SK-N-MC (cell line): ENCODE measurements at regions not wholly inside any gene's neighbourhood (a gene's known extent, or its start where the extent isn't known, plus 50 kb on each side); places are given as distances from the start of the nearest gene placed in this dataset.

Source experiments
- DNase-seq: peaks from one replicate; pipeline ENCODE4 v3.0.0-alpha.2; 2011; ENCODE audit warnings: low read depth, low spot score
- H3K27ac ChIP-seq: fragments of 200-600 bp; sonication (generic); 2 replicates; pipeline ENCODE4 v1.5.1; 2016; ENCODE audit warnings: mixed run types
- H3K36me3 ChIP-seq: fragments of 200-600 bp; sonication (generic); 2 replicates; pipeline ENCODE4 v1.6.1; 2017; ENCODE audit warnings: antibody characterized with exemption, low read length, mixed read lengths; ENCODE audit not compliant: insufficient read depth
- H3K4me3 ChIP-seq: fragments of 200-600 bp; sonication (generic); 2 replicates; pipeline ENCODE4 v1.5.1; 2016
- H3K9ac ChIP-seq: fragments of 200-600 bp; sonication (generic); 2 replicates; pipeline ENCODE4 v1.8.0; 2017; ENCODE audit warnings: mixed run types, mixed read lengths; ENCODE audit not compliant: insufficient read length
- H3K9me3 ChIP-seq: fragments of 200-600 bp; sonication (generic); 2 replicates; pipeline ENCODE4 v1.6.1; 2017; ENCODE audit warnings: low read depth, mild to moderate bottlenecking, antibody characterized with exemption, low read length, moderate library complexity, mixed read lengths
- EZH2 ChIP-seq: fragments of 200-600 bp; sonication (generic); IDR thresholded peaks from one replicate; pipeline ENCODE4 v1.6.1; 2017; ENCODE audit warnings: antibody characterized with exemption
- FOXP2 ChIP-seq: optimal IDR thresholded peaks from 2 replicates; pipeline ENCODE3; 2011; ENCODE audit warnings: mild to moderate bottlenecking, moderate library complexity; ENCODE audit not compliant: insufficient read depth; ENCODE audit errors: extremely low read length, control extremely low read depth
- POLR2AphosphoS5 ChIP-seq: IDR thresholded peaks from 2 replicates; pipeline ENCODE4 v1.6.1; 2012; ENCODE audit warnings: mild to moderate bottlenecking, low read depth, low read length, borderline replicate concordance

DNA sequence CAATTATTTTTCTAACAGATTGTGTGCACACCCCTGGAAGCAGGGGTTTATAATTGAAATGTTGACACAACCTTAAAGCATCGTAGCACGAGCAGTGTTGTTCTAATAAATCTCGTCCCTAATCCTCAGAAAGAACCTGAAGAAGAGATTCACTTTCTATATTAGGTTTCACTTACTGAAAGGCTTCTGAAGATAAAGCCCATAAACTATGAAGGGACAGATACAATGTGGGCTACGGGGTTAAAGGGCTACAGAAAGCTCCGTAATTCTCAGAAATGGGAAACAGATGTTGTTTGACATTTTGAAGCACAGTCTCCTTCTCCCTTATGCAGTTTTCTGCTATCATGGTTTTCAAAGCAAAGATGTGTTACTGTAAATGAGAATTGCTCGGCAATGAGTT lies 479.6 kb downstream of the GATA3 start:
- Histone ChIP-seq H3K9ac (no peak overlapping the region), H3K27ac (no peak overlapping the region), H3K36me3 (no peaks in the 10 kb centered on the region), H3K4me3 (no peak overlapping the region), H3K9me3 (no peaks in the 10 kb centered on the region)
- TF ChIP-seq EZH2 (no peak), POLR2AphosphoS5 (no peak), FOXP2 (no peak)
- no peak for DNase-seq

DNA sequence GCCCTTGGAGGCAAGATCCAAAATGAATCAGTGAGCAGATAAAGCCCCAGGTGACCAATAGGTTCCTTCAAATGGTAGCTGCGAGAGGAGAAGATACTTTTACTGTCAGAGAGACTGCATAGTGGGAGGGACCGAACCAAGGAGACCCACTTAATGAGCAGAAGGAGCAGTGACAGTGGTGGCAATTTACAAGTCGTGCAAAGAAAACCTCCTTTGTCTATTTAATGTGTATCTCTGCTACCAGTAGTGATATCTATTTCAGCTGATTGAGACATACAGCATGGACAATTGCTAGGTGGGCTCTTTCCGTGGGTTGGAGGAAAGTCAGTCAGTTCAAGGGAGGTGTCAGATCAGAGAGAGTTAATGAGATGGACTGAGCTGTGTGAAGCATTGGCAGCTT lies 480.4 kb downstream of the GATA3 start:
- no peak overlapping the region for H3K4me3 ChIP-seq
- DNase-seq, result no peak
- H3K27ac ChIP-seq, result no peak overlapping the region
- no peaks in the 10 kb centered on the region for H3K9me3 ChIP-seq
- no peak for TF ChIP-seq FOXP2
- no peak for TF ChIP-seq EZH2
- TF ChIP-seq POLR2AphosphoS5, result no peak
- no peak overlapping the region for H3K9ac ChIP-seq
- no peaks in the 10 kb centered on the region for H3K36me3 ChIP-seq

DNA sequence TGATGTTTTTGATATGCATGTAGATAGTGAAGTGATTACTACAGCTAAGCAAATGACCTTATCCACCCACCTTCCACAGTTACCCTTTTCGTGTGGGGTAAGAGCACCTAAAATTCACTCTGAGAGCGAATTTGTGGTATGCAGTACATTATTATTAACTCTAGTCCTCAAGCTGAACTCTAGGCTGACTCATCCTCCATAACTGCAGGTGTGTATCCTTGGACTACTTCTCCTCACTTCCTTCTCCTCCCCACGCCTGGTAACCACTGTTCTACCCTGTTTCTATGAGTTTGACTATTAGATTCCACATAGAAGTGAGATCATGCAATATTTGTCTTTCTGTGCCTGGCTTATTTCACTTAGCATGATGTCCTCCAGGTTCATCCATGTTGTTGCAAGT lies 484.6 kb downstream of the GATA3 start:
- H3K9me3 ChIP-seq, result no peaks in the 10 kb centered on the region
- no peak overlapping the region for H3K27ac ChIP-seq
- no peaks in the 10 kb centered on the region for H3K36me3 ChIP-seq
- H3K9ac ChIP-seq, result no peak overlapping the region
- no peak for DNase-seq
- no peak for TF ChIP-seq FOXP2
- TF ChIP-seq POLR2AphosphoS5, result no peak
- TF ChIP-seq EZH2, result no peak
- H3K4me3 ChIP-seq, result no peak overlapping the region

DNA sequence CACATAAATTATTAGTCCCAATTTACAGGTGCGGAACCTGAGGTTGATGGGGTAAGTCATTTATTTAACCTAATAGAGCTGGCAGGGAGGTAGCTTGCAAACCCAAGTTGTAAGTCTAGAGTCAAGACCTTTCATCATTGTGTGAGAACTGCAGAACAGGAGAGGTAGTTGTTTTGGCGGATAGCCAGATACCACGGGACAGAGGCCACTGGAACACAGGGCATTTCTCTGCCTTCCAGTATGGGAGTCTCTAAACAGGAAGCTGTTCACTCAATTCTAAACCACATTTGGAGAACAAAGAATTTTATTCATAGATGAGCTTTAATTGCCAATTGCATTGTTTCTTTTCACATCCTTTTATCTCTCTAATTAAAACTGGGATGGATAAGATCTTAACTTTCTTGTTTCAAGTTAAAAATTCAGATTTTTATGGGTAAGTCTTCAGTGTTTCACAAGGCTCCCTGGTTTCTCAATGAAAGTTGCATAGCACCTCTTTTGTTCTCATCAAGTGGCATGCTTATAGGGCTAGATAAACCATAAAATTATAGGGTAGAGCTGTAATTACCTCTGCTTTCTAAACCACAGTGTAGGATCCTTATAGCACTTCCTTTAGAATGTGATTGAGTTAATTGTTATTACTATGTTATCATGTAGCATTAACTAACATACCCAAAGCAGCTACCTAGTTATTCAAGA lies 489.0 kb downstream of the GATA3 start:
- Histone ChIP-seq H3K36me3 (no peaks in the 10 kb centered on the region), H3K9me3 (no peaks in the 10 kb centered on the region), H3K27ac (no peak overlapping the region), H3K4me3 (no peak overlapping the region), H3K9ac (no peak overlapping the region)
- no peak for DNase-seq
- no peak for TF ChIP-seq POLR2AphosphoS5
- TF ChIP-seq FOXP2, result no peak
- TF ChIP-seq EZH2, result no peak

DNA sequence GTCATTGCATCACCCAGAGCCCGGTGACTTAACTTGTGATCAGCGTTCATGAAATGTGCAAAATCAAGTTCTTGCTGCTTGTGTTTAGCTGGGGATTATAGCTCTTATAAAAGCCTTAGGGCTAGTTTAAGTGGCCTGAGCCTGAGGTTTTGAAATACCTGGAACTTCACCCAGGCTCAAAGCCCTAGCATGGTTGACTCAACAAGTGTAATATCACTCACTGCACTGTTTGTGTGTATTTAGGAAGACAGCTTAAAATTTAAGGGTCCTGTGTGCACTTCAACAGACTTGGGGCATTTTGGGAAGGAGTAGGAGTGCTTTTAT lies 489.5 kb downstream of the GATA3 start:
- H3K27ac ChIP-seq, result no peak overlapping the region
- no peaks in the 10 kb centered on the region for H3K36me3 ChIP-seq
- H3K9ac ChIP-seq, result no peak overlapping the region
- H3K4me3 ChIP-seq, result no peak overlapping the region
- TF ChIP-seq FOXP2, result no peak
- no peak for TF ChIP-seq POLR2AphosphoS5
- no peak for TF ChIP-seq EZH2
- no peaks in the 10 kb centered on the region for H3K9me3 ChIP-seq
- no peak for DNase-seq

DNA sequence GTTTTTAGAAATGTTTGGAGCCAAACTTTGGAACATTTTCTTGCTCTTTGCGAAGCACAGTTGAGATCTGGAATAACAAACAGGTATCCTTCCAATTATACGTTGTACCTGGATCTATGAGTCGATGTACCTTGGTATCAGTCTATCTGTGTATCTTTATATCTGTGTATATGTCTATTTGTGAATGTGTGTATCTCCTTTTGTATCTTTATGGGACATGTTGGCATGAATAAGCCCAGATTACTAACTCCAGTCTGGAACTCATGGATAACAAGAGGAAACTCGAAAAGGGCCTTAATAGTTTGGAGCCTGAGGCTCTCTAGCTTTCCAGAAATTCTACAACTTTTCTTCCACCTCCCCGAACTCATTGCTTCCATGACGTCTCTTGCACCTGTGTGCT lies 490.0 kb downstream of the GATA3 start:
- Histone ChIP-seq H3K36me3 (no peaks in the 10 kb centered on the region), H3K9me3 (no peaks in the 10 kb centered on the region), H3K4me3 (no peak overlapping the region), H3K27ac (no peak overlapping the region), H3K9ac (no peak overlapping the region)
- TF ChIP-seq EZH2 (no peak), FOXP2 (no peak), POLR2AphosphoS5 (no peak)
- no peak for DNase-seq

DNA sequence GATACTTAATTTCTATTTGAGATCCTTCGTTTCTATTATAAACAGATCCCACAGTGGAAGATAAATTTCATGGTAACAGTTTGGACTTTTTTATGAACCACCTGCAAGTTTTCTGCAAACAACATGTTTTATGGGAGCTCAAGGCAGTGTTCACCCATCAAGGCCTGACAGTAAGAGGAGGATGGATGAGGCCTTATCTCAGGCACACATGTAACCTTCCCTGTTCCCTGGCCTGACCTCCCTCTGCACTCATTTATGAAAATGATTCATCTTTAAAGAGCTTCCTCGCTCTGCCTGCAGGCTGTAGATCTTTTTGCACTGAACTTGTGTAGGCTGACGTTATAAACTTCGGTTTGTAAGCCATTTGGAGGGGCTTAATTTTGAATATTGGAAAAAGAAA lies 500.1 kb downstream of the GATA3 start:
- TF ChIP-seq POLR2AphosphoS5, result no peak
- no peak for TF ChIP-seq EZH2
- TF ChIP-seq FOXP2, result no peak
- no peak overlapping the region for H3K9ac ChIP-seq

DNA sequence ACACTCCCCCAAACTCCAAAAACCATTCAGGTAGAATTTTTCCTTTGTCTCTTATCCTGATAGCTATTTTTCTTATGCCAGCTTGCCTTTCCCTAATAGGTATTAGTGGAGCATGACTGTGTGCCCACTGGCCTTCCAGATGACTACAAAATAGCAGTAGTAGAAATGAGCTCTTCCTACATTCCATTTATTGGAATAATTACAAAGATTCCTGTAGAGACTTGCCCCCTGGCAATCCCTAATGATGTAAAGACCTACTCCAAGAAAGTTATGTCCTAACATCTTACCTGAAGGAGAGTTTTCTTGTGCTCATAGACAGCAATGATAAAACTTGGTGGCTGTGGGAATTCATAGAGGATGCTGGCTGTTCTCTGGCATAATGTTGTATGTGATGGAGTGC lies 501.8 kb downstream of the GATA3 start:
- H3K36me3 ChIP-seq, result no peaks in the 10 kb centered on the region
- H3K9me3 ChIP-seq, result no peaks in the 10 kb centered on the region
- TF ChIP-seq FOXP2 (no peak), POLR2AphosphoS5 (no peak)
- H3K9ac ChIP-seq, result no peak overlapping the region
- no peak for DNase-seq
- H3K27ac ChIP-seq, result no peak overlapping the region
- H3K4me3 ChIP-seq, result no peak overlapping the region

More for the DNA sequence above, 500.1 kb downstream of the GATA3 start:
- Histone ChIP-seq H3K36me3 (no peaks in the 10 kb centered on the region), H3K9me3 (no peaks in the 10 kb centered on the region), H3K4me3 (no peak overlapping the region), H3K27ac (no peak overlapping the region)
- no peak for DNase-seq

DNA sequence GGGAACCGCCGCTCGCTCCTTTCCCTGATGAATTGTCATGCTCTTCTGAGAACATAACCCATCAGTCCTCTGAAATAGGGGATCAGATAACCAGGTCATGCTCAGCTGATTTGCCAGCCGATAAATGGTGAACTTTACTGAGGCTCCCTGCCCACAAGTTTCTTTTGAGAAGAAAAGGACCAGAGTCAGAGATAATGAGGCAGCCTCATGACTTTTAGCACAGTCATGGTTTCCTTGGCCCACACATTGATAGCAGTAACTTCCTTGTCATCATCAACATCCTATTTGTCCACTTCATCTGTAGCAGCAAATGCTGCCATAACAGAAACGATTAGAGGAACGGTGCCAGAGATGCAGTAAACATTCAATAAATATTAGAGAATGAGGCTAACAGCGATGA lies 509.0 kb downstream of the GATA3 start:
- Histone ChIP-seq H3K9me3 (no peaks in the 10 kb centered on the region), H3K36me3 (no peaks in the 10 kb centered on the region), H3K4me3 (no peak overlapping the region), H3K27ac (no peak overlapping the region), H3K9ac (no peak overlapping the region)
- TF ChIP-seq EZH2, result no peak
- TF ChIP-seq POLR2AphosphoS5, result no peak
- TF ChIP-seq FOXP2, result no peak
- no peak for DNase-seq
